ENCODE measurements at regions not wholly inside any gene's neighbourhood (a gene's known extent, or its start where the extent isn't known, plus 50 kb on each side); places are given as distances from the start of the nearest gene placed in this dataset.
"Not testable (repeated sequence)": the region's sequence is repeated elsewhere in the genome, so short reads cannot be mapped to it uniquely, and the experiment has no call there.

- no peak overlapping the region for H4K8ac ChIP-seq (ENCODE audit: low read depth, low read length)
- no peak overlapping the region for H2BK5ac ChIP-seq (ENCODE audit: low read depth, low read length, poor library complexity)
- no peak overlapping the region for H3K9ac ChIP-seq (ENCODE audit: low read length)
- peaks cover 22% of the 10 kb centered on the region for H3K27me3 ChIP-seq (ENCODE audit: insufficient read depth, low read length)
- no peak for DNase-seq
- no peak overlapping the region for H3K4ac ChIP-seq (ENCODE audit: low read depth, low read length)
- no peaks in the 10 kb centered on the region for H3K36me3 ChIP-seq (ENCODE audit: control insufficient read depth in 1 of 2, insufficient read depth in 2 of 2, low read length in 2 of 2)
- H2BK12ac ChIP-seq (ENCODE audit: low read length): no peak overlapping the region
- H2BK120ac ChIP-seq (ENCODE audit: insufficient read depth, low read length, poor library complexity): no peak overlapping the region
- peaks cover 7 to 9% of the 10 kb centered on the region in 2 experiments for H3K4me1 ChIP-seq (ENCODE audit: control insufficient read depth in 1 of 2, insufficient read depth in 2 of 2, low read length in 2 of 2)
- no peak overlapping the region for H3K4me2 ChIP-seq (ENCODE audit: low read length)
- H3K4me3 ChIP-seq (ENCODE audit: low read depth, low read length): no peak overlapping the region
- no peak overlapping the region for H3K18ac ChIP-seq (ENCODE audit: low read length)
- WGBS (ENCODE audit: extremely low coverage, insufficient coverage, insufficient read length): no CpG with 5 or more reads among the region's 5 CpGs
- H3K79me2 ChIP-seq (ENCODE audit: control insufficient read depth, insufficient read depth, low read length, poor library complexity): no peaks in the 10 kb centered on the region
- no peaks in the 10 kb centered on the region for H3K79me1 ChIP-seq (ENCODE audit: low read length)
- H3K9me3 ChIP-seq (ENCODE audit: insufficient read depth, low read depth, low read length): peaks cover 11% of the 10 kb centered on the region
- H3K23ac ChIP-seq (ENCODE audit: low read length): no peak overlapping the region
- H2AK5ac ChIP-seq (ENCODE audit: low read length): no peak overlapping the region
- H3K14ac ChIP-seq (ENCODE audit: low read length): no peak overlapping the region
- H3K27ac ChIP-seq (ENCODE audit: low read depth, low read length): no peak overlapping the region
- no peak overlapping the region for H2AFZ ChIP-seq (ENCODE audit: insufficient read depth, low read length, poor library complexity)
- H4K12ac ChIP-seq (ENCODE audit: low read depth, low read length): no peak overlapping the region
- no peak overlapping the region for H4K91ac ChIP-seq (ENCODE audit: low read depth, low read length)
Measured at GRCh38 chr22:46046299-46046685, 69.3 kb upstream of the WNT7B start.

GRCh38 chr22:46047226-46047625 is 70.3 kb upstream of the WNT7B start:
- Histone ChIP-seq H3K4me2 (ENCODE audit: low read length) (no peak overlapping the region), H2BK120ac (ENCODE audit: insufficient read depth, low read length, poor library complexity) (no peak overlapping the region), H3K14ac (ENCODE audit: low read length) (no peak overlapping the region), H2AK5ac (ENCODE audit: low read length) (no peak overlapping the region), H4K91ac (ENCODE audit: low read depth, low read length) (no peak overlapping the region), H3K9me3 (ENCODE audit: insufficient read depth, low read depth, low read length) (peaks cover 11% of the 10 kb centered on the region), H2BK5ac (ENCODE audit: low read depth, low read length, poor library complexity) (no peak overlapping the region), H3K27me3 (ENCODE audit: insufficient read depth, low read length) (peaks cover 22% of the 10 kb centered on the region), H3K9ac (ENCODE audit: low read length) (no peak overlapping the region), H2BK12ac (ENCODE audit: low read length) (no peak overlapping the region), H4K12ac (ENCODE audit: low read depth, low read length) (no peak overlapping the region), H3K79me1 (ENCODE audit: low read length) (no peaks in the 10 kb centered on the region), H3K23ac (ENCODE audit: low read length) (no peak overlapping the region), H3K79me2 (ENCODE audit: control insufficient read depth, insufficient read depth, low read length, poor library complexity) (no peaks in the 10 kb centered on the region), H3K4me1 (ENCODE audit: control insufficient read depth in 1 of 2, insufficient read depth in 2 of 2, low read length in 2 of 2) (peaks cover 7 to 9% of the 10 kb centered on the region in 2 experiments), H3K4me3 (ENCODE audit: low read depth, low read length) (no peak overlapping the region), H3K36me3 (ENCODE audit: control insufficient read depth in 1 of 2, insufficient read depth in 2 of 2, low read length in 2 of 2) (no peaks in the 10 kb centered on the region), H3K27ac (ENCODE audit: low read depth, low read length) (no peak overlapping the region), H4K8ac (ENCODE audit: low read depth, low read length) (no peak overlapping the region), H2AFZ (ENCODE audit: insufficient read depth, low read length, poor library complexity) (no peak overlapping the region), H3K18ac (ENCODE audit: low read length) (no peak overlapping the region), H3K4ac (ENCODE audit: low read depth, low read length) (no peak overlapping the region)
- WGBS (ENCODE audit: extremely low coverage, insufficient coverage, insufficient read length): no CpG with 5 or more reads among the region's 13 CpGs
- DNase-seq: no peak

GRCh38 chr22:46047841-46048595 is 71.1 kb upstream of the WNT7B start:
- H3K23ac ChIP-seq (ENCODE audit: low read length): no peak overlapping the region
- no peaks in the 10 kb centered on the region for H3K79me1 ChIP-seq (ENCODE audit: low read length)
- H3K79me2 ChIP-seq (ENCODE audit: control insufficient read depth, insufficient read depth, low read length, poor library complexity): no peaks in the 10 kb centered on the region
- no peak overlapping the region for H3K14ac ChIP-seq (ENCODE audit: low read length)
- H3K27me3 ChIP-seq (ENCODE audit: insufficient read depth, low read length): peaks cover 22% of the 10 kb centered on the region
- H3K27ac ChIP-seq (ENCODE audit: low read depth, low read length): no peak overlapping the region
- H3K9me3 ChIP-seq (ENCODE audit: insufficient read depth, low read depth, low read length): peaks cover 11% of the 10 kb centered on the region
- no peak overlapping the region for H4K12ac ChIP-seq (ENCODE audit: low read depth, low read length)
- H2AFZ ChIP-seq (ENCODE audit: insufficient read depth, low read length, poor library complexity): no peak overlapping the region
- no peak for DNase-seq
- no peak overlapping the region for H4K91ac ChIP-seq (ENCODE audit: low read depth, low read length)
- no peak overlapping the region for H3K4me3 ChIP-seq (ENCODE audit: low read depth, low read length)
- no peak overlapping the region for H3K18ac ChIP-seq (ENCODE audit: low read length)
- H3K4ac ChIP-seq (ENCODE audit: low read depth, low read length): no peak overlapping the region
- H3K9ac ChIP-seq (ENCODE audit: low read length): no peak overlapping the region
- H3K4me2 ChIP-seq (ENCODE audit: low read length): no peak overlapping the region
- H3K36me3 ChIP-seq (ENCODE audit: control insufficient read depth in 1 of 2, insufficient read depth in 2 of 2, low read length in 2 of 2): no peaks in the 10 kb centered on the region
- no peak overlapping the region for H2BK5ac ChIP-seq (ENCODE audit: low read depth, low read length, poor library complexity)
- no peak overlapping the region for H4K8ac ChIP-seq (ENCODE audit: low read depth, low read length)
- H3K4me1 ChIP-seq (ENCODE audit: control insufficient read depth in 1 of 2, insufficient read depth in 2 of 2, low read length in 2 of 2): peaks cover 7 to 9% of the 10 kb centered on the region in 2 experiments
- H2AK5ac ChIP-seq (ENCODE audit: low read length): no peak overlapping the region
- WGBS (ENCODE audit: extremely low coverage, insufficient coverage, insufficient read length): no CpG with 5 or more reads among the region's 14 CpGs
- H2BK120ac ChIP-seq (ENCODE audit: insufficient read depth, low read length, poor library complexity): no peak overlapping the region
- no peak overlapping the region for H2BK12ac ChIP-seq (ENCODE audit: low read length)

GRCh38 chr22:46048661-46049060 is 71.7 kb upstream of the WNT7B start:
- not testable (repeated sequence) for H3K14ac ChIP-seq (ENCODE audit: low read length); H3K79me1 ChIP-seq (ENCODE audit: low read length); H3K27ac ChIP-seq (ENCODE audit: low read depth, low read length); H4K12ac ChIP-seq (ENCODE audit: low read depth, low read length); H2AK5ac ChIP-seq (ENCODE audit: low read length); H3K36me3 ChIP-seq (ENCODE audit: control insufficient read depth in 1 of 2, insufficient read depth in 2 of 2, low read length in 2 of 2); H3K9me3 ChIP-seq (ENCODE audit: insufficient read depth, low read depth, low read length); H4K91ac ChIP-seq (ENCODE audit: low read depth, low read length); H2BK5ac ChIP-seq (ENCODE audit: low read depth, low read length, poor library complexity); H3K4ac ChIP-seq (ENCODE audit: low read depth, low read length); H3K23ac ChIP-seq (ENCODE audit: low read length); H2BK12ac ChIP-seq (ENCODE audit: low read length); H3K18ac ChIP-seq (ENCODE audit: low read length); H3K4me1 ChIP-seq (ENCODE audit: control insufficient read depth in 1 of 2, insufficient read depth in 2 of 2, low read length in 2 of 2); H3K4me2 ChIP-seq (ENCODE audit: low read length); H3K9ac ChIP-seq (ENCODE audit: low read length); H2AFZ ChIP-seq (ENCODE audit: insufficient read depth, low read length, poor library complexity); H2BK120ac ChIP-seq (ENCODE audit: insufficient read depth, low read length, poor library complexity); DNase-seq; H3K79me2 ChIP-seq (ENCODE audit: control insufficient read depth, insufficient read depth, low read length, poor library complexity); H3K4me3 ChIP-seq (ENCODE audit: low read depth, low read length); H4K8ac ChIP-seq (ENCODE audit: low read depth, low read length)
- WGBS (ENCODE audit: extremely low coverage, insufficient coverage, insufficient read length): no CpG with 5 or more reads among the region's 7 CpGs
- H3K27me3 ChIP-seq (ENCODE audit: insufficient read depth, low read length): peaks cover 22% of the 10 kb centered on the region

Data from trophoblast cell (in vitro differentiated cells and primary cell).